ENCODE measurements at regions not wholly inside any gene's neighbourhood (a gene's known extent, or its start where the extent isn't known, plus 50 kb on each side); places are given as distances from the start of the nearest gene placed in this dataset.

DNA sequence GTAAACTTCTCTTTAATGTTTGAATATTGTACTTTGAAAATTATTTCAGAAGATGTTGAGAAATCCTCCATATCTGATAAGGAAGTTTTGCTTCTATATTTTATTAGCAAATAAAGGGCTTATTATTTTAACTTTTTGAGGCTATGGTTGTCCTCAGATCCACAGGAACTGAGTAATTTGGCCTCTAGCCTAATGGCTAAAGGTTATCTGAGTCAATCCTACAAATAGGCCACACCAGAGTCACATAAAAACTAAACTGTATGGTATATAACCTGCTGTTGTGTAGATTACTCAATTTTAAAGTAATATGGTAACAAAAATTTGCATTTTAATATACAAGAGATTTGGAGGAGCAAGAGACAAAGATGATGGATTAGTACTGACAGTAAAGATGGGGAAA is 549.2 kb upstream of the GRAMD2B start (continued):
- TF ChIP-seq, protein P1, sequence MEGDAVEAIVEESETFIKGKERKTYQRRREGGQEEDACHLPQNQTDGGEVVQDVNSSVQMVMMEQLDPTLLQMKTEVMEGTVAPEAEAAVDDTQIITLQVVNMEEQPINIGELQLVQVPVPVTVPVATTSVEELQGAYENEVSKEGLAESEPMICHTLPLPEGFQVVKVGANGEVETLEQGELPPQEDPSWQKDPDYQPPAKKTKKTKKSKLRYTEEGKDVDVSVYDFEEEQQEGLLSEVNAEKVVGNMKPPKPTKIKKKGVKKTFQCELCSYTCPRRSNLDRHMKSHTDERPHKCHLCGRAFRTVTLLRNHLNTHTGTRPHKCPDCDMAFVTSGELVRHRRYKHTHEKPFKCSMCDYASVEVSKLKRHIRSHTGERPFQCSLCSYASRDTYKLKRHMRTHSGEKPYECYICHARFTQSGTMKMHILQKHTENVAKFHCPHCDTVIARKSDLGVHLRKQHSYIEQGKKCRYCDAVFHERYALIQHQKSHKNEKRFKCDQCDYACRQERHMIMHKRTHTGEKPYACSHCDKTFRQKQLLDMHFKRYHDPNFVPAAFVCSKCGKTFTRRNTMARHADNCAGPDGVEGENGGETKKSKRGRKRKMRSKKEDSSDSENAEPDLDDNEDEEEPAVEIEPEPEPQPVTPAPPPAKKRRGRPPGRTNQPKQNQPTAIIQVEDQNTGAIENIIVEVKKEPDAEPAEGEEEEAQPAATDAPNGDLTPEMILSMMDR (IDR thresholded peaks at IDR 0.05; ENCODE audit: low read depth, low read length, missing input control), result no peak
- no peak for TF ChIP-seq HNF4A (conservative IDR thresholded peaks at IDR 0.05)
- no peak for TF ChIP-seq SP1 (IDR thresholded peaks at IDR 0.05)
- TF ChIP-seq RAD21 (IDR thresholded peaks at IDR 0.05), result no peak
- TF ChIP-seq FOXA2 (IDR thresholded peaks at IDR 0.05), result no peak

DNA sequence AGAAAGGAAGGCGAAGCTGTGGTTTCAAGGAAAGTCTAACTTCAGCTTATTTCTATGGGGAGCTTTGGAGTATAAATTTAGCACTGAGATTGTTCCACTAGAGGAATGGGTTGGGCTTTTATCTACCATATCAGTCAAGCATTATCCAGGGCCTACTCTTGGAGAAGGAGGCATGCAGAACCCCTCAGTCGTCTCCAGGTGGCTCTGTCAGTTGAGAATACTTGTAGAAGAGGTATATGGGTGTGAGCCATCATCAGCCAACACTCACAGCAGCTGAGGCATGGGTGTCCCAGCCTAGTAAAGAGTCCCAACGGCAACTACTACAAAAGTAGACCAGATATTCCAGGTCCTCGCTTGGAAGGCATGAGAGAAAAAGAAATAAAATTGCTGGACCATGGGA is 548.5 kb upstream of the GRAMD2B start:
- Histone ChIP-seq H3K27me3 (ENCODE audit: control insufficient read depth in 4 of 4, insufficient read depth in 4 of 4, low read length in 3 of 4) (no peaks in the 10 kb centered on the region), H3K4me1 (ENCODE audit: control insufficient read depth in 4 of 4, insufficient read depth in 4 of 4, low read length in 3 of 4) (no peaks in the 10 kb centered on the region), H3K9ac (ENCODE audit: low read depth in 1 of 2, low read length in 2 of 2) (no peak overlapping the region), H3K27ac (ENCODE audit: low read depth in 1 of 2, low read length in 2 of 2) (no peak overlapping the region), H3K4me3 (ENCODE audit: low read depth in 1 of 3, low read length in 3 of 3) (no peak overlapping the region), H3K36me3 (ENCODE audit: control insufficient read depth in 4 of 4, insufficient read depth in 3 of 4, low read depth in 1 of 4, low read length in 3 of 4) (no peaks in the 10 kb centered on the region), H3K9me3 (ENCODE audit: control insufficient read depth in 4 of 4, low read length in 3 of 4) (no peaks in the 10 kb centered on the region)
- WGBS, result 77% methylated on average over 4 of the region's 4 CpGs
- no peak for DNase-seq (ENCODE audit: low spot score)
- TF ChIP-seq, protein P1 (IDR thresholded peaks at IDR 0.05; ENCODE audit: low read depth, low read length, missing input control), result no peak
- TF ChIP-seq HNF4G (IDR thresholded peaks at IDR 0.05), result no peak
- TF ChIP-seq, protein P2, sequence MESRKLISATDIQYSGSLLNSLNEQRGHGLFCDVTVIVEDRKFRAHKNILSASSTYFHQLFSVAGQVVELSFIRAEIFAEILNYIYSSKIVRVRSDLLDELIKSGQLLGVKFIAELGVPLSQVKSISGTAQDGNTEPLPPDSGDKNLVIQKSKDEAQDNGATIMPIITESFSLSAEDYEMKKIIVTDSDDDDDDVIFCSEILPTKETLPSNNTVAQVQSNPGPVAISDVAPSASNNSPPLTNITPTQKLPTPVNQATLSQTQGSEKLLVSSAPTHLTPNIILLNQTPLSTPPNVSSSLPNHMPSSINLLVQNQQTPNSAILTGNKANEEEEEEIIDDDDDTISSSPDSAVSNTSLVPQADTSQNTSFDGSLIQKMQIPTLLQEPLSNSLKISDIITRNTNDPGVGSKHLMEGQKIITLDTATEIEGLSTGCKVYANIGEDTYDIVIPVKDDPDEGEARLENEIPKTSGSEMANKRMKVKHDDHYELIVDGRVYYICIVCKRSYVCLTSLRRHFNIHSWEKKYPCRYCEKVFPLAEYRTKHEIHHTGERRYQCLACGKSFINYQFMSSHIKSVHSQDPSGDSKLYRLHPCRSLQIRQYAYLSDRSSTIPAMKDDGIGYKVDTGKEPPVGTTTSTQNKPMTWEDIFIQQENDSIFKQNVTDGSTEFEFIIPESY (IDR thresholded peaks at IDR 0.05), result no peak
- TF ChIP-seq YY1 (IDR thresholded peaks at IDR 0.05), result no peak
- TF ChIP-seq EGR1 (IDR thresholded peaks at IDR 0.05; ENCODE audit: low read depth in 2 of 2), result no peak
- TF ChIP-seq HNF4A (conservative IDR thresholded peaks at IDR 0.05), result no peak
- no peak for TF ChIP-seq RAD21 (IDR thresholded peaks at IDR 0.05)
- TF ChIP-seq SP1 (IDR thresholded peaks at IDR 0.05), result no peak
- no peak for TF ChIP-seq GABPA (IDR thresholded peaks at IDR 0.05 in 1 of 2, conservative IDR thresholded peaks at IDR 0.05 in 1 of 2)
- no peak for TF ChIP-seq FOXA2 (IDR thresholded peaks at IDR 0.05)
- TF ChIP-seq, protein P3, sequence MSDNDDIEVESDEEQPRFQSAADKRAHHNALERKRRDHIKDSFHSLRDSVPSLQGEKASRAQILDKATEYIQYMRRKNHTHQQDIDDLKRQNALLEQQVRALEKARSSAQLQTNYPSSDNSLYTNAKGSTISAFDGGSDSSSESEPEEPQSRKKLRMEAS (IDR thresholded peaks at IDR 0.05), result no peak
- no peak for TF ChIP-seq FOXA1 (IDR thresholded peaks at IDR 0.05)
- TF ChIP-seq RXRA (IDR thresholded peaks at IDR 0.05), result no peak
- no peak for TF ChIP-seq TAF1 (conservative IDR thresholded peaks at IDR 0.05)

DNA sequence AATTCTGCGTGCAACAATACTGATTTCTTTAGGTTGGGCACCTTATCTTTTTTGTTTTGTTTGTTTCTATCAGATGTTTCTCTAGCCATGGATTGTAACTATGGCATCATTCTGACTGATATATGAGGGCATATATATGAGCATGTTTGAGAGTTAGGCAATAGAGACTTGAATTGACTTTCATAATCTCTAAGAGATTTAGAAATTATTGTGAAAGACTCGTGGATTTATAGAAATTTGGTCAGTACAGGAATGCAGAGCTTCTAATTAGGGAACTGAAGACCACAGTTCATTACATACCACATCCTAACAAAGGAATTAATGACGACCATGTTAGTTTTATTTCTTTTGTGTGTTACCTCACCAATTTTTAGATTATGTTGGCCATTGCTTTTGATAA is 546.0 kb upstream of the GRAMD2B start:
- WGBS, result 70% methylated on average over 3 of the region's 3 CpGs
- no peak for TF ChIP-seq NR2F2 (IDR thresholded peaks at IDR 0.05)
- TF ChIP-seq, protein P4, sequence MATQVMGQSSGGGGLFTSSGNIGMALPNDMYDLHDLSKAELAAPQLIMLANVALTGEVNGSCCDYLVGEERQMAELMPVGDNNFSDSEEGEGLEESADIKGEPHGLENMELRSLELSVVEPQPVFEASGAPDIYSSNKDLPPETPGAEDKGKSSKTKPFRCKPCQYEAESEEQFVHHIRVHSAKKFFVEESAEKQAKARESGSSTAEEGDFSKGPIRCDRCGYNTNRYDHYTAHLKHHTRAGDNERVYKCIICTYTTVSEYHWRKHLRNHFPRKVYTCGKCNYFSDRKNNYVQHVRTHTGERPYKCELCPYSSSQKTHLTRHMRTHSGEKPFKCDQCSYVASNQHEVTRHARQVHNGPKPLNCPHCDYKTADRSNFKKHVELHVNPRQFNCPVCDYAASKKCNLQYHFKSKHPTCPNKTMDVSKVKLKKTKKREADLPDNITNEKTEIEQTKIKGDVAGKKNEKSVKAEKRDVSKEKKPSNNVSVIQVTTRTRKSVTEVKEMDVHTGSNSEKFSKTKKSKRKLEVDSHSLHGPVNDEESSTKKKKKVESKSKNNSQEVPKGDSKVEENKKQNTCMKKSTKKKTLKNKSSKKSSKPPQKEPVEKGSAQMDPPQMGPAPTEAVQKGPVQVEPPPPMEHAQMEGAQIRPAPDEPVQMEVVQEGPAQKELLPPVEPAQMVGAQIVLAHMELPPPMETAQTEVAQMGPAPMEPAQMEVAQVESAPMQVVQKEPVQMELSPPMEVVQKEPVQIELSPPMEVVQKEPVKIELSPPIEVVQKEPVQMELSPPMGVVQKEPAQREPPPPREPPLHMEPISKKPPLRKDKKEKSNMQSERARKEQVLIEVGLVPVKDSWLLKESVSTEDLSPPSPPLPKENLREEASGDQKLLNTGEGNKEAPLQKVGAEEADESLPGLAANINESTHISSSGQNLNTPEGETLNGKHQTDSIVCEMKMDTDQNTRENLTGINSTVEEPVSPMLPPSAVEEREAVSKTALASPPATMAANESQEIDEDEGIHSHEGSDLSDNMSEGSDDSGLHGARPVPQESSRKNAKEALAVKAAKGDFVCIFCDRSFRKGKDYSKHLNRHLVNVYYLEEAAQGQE (IDR thresholded peaks at IDR 0.05), result no peak
- no peak for TF ChIP-seq HNF4G (IDR thresholded peaks at IDR 0.05)
- TF ChIP-seq TAF1 (conservative IDR thresholded peaks at IDR 0.05), result no peak
- no peak for TF ChIP-seq SP1 (IDR thresholded peaks at IDR 0.05)
- TF ChIP-seq, protein P3 (IDR thresholded peaks at IDR 0.05), result no peak
- TF ChIP-seq JUND (IDR thresholded peaks at IDR 0.05), result no peak
- TF ChIP-seq GABPA (IDR thresholded peaks at IDR 0.05 in 1 of 2, conservative IDR thresholded peaks at IDR 0.05 in 1 of 2), result no peak
- TF ChIP-seq, protein P1 (IDR thresholded peaks at IDR 0.05; ENCODE audit: low read depth, low read length, missing input control), result no peak
- no peak for TF ChIP-seq EGR1 (IDR thresholded peaks at IDR 0.05; ENCODE audit: low read depth in 2 of 2)
- no peak for TF ChIP-seq FOXA2 (IDR thresholded peaks at IDR 0.05)
- TF ChIP-seq FOXA1 (IDR thresholded peaks at IDR 0.05), result no peak
- TF ChIP-seq RAD21 (IDR thresholded peaks at IDR 0.05), result no peak

More for the DNA sequence above, 546.0 kb upstream of the GRAMD2B start:
- no peaks in the 10 kb centered on the region for H3K36me3 ChIP-seq (ENCODE audit: control insufficient read depth in 4 of 4, insufficient read depth in 3 of 4, low read depth in 1 of 4, low read length in 3 of 4)
- no peak overlapping the region for H3K27ac ChIP-seq (ENCODE audit: low read depth in 1 of 2, low read length in 2 of 2)
- no peaks in the 10 kb centered on the region for H3K4me1 ChIP-seq (ENCODE audit: control insufficient read depth in 4 of 4, insufficient read depth in 4 of 4, low read length in 3 of 4)
- H3K27me3 ChIP-seq (ENCODE audit: control insufficient read depth in 4 of 4, insufficient read depth in 4 of 4, low read length in 3 of 4), result no peaks in the 10 kb centered on the region
- H3K9me3 ChIP-seq (ENCODE audit: control insufficient read depth in 4 of 4, low read length in 3 of 4), result no peaks in the 10 kb centered on the region
- H3K4me3 ChIP-seq (ENCODE audit: low read depth in 1 of 3, low read length in 3 of 3), result no peak overlapping the region
- no peak for DNase-seq (ENCODE audit: low spot score)
- no peak overlapping the region for H3K9ac ChIP-seq (ENCODE audit: low read depth in 1 of 2, low read length in 2 of 2)

Data from liver (tissue), 8 donors.